ENCODE measurements at regions not wholly inside any gene's neighbourhood (a gene's known extent, or its start where the extent isn't known, plus 50 kb on each side); places are given as distances from the start of the nearest gene placed in this dataset.
"Not testable (repeated sequence)": the region's sequence is repeated elsewhere in the genome, so short reads cannot be mapped to it uniquely, and the experiment has no call there.

- DNase-seq: peak; percentile 68
Observed at GRCh38 chr10:26952094-26952493, 91.3 kb upstream of the ABI1 start.

GRCh38 chr10:26951650-26952049 is 90.9 kb upstream of the ABI1 start:
- no peak for DNase-seq

GRCh38 chr10:26950934-26951333 is 90.2 kb upstream of the ABI1 start:
- DNase-seq: peak; percentile 69

DNA sequence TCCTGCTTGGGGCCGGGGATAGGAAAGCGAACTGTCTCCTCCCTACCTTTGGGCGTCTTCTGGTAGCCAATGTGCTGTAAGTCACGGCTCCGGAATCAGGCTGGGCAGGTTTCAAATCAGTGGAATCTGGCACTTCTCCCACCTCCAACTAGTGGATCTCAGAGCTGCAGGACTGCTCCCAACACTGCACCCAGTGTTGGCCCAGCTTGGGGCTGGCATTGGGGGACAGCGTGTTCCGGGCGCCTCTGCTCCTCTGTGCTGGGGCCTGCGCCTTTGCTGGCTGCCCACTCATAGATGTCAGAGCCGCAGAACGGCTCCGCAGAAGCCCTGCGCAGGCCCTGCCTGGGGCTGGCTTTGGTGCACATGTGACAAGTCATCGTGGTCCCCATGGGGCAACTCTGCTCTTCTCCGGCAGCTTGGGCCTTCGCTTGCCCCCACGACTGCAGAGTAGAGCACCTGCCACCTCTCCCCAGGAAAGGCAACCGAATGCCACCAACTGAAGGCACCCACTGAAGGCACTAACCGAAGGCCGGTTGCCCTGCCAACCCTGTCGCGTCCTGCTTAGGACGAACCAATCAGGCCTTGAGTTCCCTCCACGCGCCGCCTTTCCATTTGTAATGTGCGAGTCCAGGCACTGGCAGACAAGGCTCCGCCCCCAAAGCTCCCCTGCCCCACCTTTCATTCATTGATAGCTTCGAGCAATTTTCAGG is 85.5 kb upstream of the ABI1 start:
- no peak for DNase-seq

DNA sequence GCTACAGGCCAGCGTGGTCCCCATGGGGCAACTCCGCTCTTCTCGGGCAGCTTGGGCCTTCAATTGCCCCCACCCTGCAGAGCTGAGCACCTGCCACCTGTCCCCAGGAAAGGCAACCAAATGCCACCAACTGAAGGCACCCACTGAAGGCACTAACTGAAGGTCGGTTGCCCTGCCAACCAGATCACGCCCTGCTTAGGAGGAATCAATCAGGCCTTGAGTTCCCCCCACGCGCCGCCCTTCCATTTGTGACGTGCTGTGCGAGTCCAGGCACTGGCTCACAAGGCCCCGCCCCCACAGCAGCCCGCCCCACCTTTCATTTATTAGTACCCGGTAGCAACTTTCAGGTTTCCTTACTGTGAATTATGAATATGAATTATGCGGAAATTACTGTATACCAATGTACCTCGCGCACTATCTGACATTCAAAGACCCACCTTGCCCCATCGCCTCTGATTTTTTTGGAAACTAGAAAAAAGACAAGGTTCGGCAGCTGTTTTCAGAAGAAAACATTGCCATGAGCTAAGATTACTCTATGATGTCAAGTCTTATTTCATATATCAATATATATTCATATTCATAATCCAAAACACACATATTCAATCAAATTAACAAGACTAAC is 83.6 kb upstream of the ABI1 start:
- DNase-seq: no peak

GRCh38 chr10:26939962-26940354 is 79.2 kb upstream of the ABI1 start:
- no peak for DNase-seq

DNA sequence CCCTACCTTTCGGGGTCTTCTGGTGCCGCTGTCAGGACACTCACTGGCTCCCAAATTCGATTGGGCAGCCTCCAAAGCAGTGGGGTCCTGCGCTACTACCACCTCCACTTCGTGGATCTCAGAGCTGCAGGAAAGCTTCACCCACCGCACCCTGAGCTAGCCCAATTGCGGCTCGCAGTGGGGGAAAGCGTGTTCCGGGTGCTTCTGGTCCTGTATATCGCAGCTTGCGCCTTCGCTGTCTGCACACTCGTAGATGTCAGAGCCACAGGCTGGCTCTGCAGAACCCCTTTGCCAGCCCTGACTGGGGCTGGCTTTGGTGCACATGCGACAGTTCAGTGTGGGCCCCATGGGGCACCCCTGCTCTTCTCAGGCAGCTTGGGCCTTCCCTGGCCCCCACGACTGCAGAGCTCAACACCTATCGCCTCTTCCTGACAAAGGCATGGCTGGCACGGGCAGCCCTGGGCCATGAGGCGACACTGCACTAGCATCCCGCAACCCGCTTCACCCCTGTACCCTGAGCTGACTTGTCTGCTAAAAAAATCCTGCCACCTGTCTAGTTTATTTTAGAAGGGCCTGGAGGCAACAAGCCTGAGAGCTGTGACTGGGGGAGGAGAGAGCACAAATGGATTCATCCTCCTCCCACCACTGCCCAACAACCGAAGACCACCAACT is 78.7 kb upstream of the ABI1 start:
- DNase-seq: no peak

GRCh38 chr10:26938578-26938977 is 77.8 kb upstream of the ABI1 start:
- DNase-seq: no peak

DNA sequence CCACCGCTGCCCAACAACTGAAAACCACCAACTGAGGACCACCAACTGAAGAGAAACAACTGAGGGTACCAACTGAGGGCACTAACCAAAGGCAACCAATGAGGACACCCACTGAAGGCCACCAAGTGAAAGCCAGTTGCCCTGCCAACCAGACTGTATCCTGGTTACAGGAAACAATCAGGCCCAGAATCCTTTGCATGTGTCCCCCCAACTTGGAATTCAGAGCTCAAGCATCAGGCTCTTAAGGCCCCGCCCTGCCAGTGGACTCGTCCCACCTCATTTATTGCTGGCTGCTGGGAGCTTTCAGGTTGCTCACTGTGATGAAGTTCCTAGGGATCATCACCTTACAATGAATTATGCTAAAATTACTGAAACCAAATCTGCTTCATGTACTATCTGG is 76.6 kb upstream of the ABI1 start:
- DNase-seq: no peak

GRCh38 chr10:26934190-26934589 is 73.4 kb upstream of the ABI1 start:
- not testable (repeated sequence) for DNase-seq

- DNase-seq: no peak
Observed at GRCh38 chr10:26932576-26932975, 71.8 kb upstream of the ABI1 start.

GRCh38 chr10:26931223-26931622 is 70.5 kb upstream of the ABI1 start:
- no peak for DNase-seq

- not testable (repeated sequence) for DNase-seq
Observed at GRCh38 chr10:26922824-26923223, 62.1 kb upstream of the ABI1 start.

GRCh38 chr10:26919156-26919860 is 58.5 kb upstream of the ABI1 start:
- DNase-seq: not testable (repeated sequence)

DNA sequence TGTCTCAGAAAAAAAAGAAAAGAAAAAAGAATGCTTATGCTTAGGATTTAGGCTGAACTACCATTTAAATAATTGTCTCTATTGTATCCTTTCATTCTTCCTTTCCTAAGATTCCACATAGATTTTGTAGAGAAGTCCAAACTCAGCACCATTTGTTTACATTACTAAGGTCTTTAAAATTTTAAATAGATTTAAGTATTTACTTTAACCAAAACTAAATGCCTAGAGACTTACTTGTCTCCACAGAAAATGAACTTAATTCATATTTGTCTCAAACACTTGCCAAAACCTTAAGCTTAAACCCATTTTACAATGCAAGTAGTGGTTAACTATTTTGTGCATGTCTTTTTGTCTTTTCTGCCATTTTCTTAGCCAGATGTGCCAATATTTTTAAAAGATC is 54.1 kb upstream of the ABI1 start:
- DNase-seq: no peak

GRCh38 chr10:26911811-26912461 is 51.2 kb upstream of the ABI1 start:
- DNase-seq: peak; percentile 76

All from MV-4-11 (cell line).